WTC11 (cell line): ENCODE measurements at regions not wholly inside any gene's neighbourhood (a gene's known extent, or its start where the extent isn't known, plus 50 kb on each side); places are given as distances from the start of the nearest gene placed in this dataset.

ENCODE experiments used
- ATAC-seq: fragments of 200-7000 bp; cut with Tn5 transposase; 2 replicates; pipeline ENCODE4 v1.10.0; 2021; ENCODE audit warnings: mild to moderate bottlenecking, moderate library complexity
- CTCF ChIA-PET: fragments of 300-600 bp; sonication (Branson Sonifier 250); formaldehyde crosslinking; loops from one replicate; lab custom pipeline; 2021; ENCODE audit warnings: antibody characterized with exemption; lab: Charles Lee
- POLR2A ChIA-PET: fragments of 350-600 bp; sonication (Branson Sonifier 250); formaldehyde crosslinking; loops from one replicate; lab custom pipeline; 2021; ENCODE audit warnings: antibody characterized with exemption; lab: Charles Lee
- DNase-seq: peaks from one replicate; pipeline ENCODE4 v3.0.0; 2021; ENCODE audit warnings: low spot score
- H3K27ac Mint-ChIP-seq: 2 replicates; pipeline ENCODE4 v1.8.0; 2021; ENCODE audit warnings: mixed read lengths
- H3K27me3 Mint-ChIP-seq: 2 replicates; pipeline ENCODE4 v1.8.0; 2021; ENCODE audit warnings: low read depth, mild to moderate bottlenecking, moderate library complexity, mixed read lengths
- H3K36me3 Mint-ChIP-seq: 2 replicates; pipeline ENCODE4 v1.8.0; 2021; ENCODE audit warnings: mixed read lengths
- H3K4me1 Mint-ChIP-seq: 2 replicates; pipeline ENCODE4 v1.8.0; 2022; ENCODE audit warnings: mixed read lengths
- H3K4me3 Mint-ChIP-seq: 2 replicates; pipeline ENCODE4 v1.8.0; 2021; ENCODE audit warnings: mild to moderate bottlenecking, moderate library complexity, mixed read lengths
- H3K9me3 Mint-ChIP-seq: 2 replicates; pipeline ENCODE4 v1.8.0; 2021; ENCODE audit warnings: mixed read lengths
- ATF1 ChIP-seq: sonication (generic); formaldehyde crosslinking; IDR thresholded peaks from 2 replicates; pipeline ENCODE4 v1.8.1; 2023; ENCODE audit warnings: mild to moderate bottlenecking, moderate library complexity, missing genetic modification reagents
- CBFB ChIP-seq: sonication (generic); formaldehyde crosslinking; IDR thresholded peaks from 2 replicates; pipeline ENCODE4 v1.8.1; 2022; ENCODE audit warnings: mild to moderate bottlenecking, low read depth, missing genetic modification reagents
- CDX4 ChIP-seq: fragments of 250-450 bp; sonication (Bioruptor Pico); IDR thresholded peaks from 2 replicates; pipeline ENCODE4 v1.9.0; 2021; ENCODE audit warnings: moderate library complexity, mild to moderate bottlenecking, inconsistent platforms, borderline replicate concordance
- E2F1 ChIP-seq: sonication (generic); formaldehyde crosslinking; IDR thresholded peaks from 2 replicates; pipeline ENCODE4 v1.8.0; 2022; ENCODE audit warnings: mild to moderate bottlenecking, missing genetic modification reagents
- E2F4 ChIP-seq: sonication (generic); formaldehyde crosslinking; IDR thresholded peaks from 2 replicates; pipeline ENCODE4 v1.8.1; 2022; ENCODE audit warnings: low read depth, mild to moderate bottlenecking, moderate library complexity, missing genetic modification reagents, borderline replicate concordance
- ELF4 ChIP-seq: sonication (generic); formaldehyde crosslinking; IDR thresholded peaks from 2 replicates; pipeline ENCODE4 v1.8.1; 2022; ENCODE audit warnings: low read depth, mild to moderate bottlenecking, moderate library complexity, missing genetic modification reagents
- ETV6 ChIP-seq: sonication (generic); formaldehyde crosslinking; IDR thresholded peaks from 2 replicates; pipeline ENCODE4 v1.8.1; 2022; ENCODE audit warnings: mild to moderate bottlenecking, missing genetic modification reagents
- FOXJ3 ChIP-seq: sonication (generic); formaldehyde crosslinking; IDR thresholded peaks from 2 replicates; pipeline ENCODE4 v1.9.0; 2021; ENCODE audit warnings: missing genetic modification reagents, mild to moderate bottlenecking, borderline replicate concordance
- GTF2I ChIP-seq: fragments of 250-450 bp; sonication (Bioruptor Pico); conservative IDR thresholded peaks from 2 replicates; pipeline ENCODE4 v1.4.0; 2021; ENCODE audit warnings: mild to moderate bottlenecking
- JUN ChIP-seq: sonication (generic); formaldehyde crosslinking; IDR thresholded peaks from 2 replicates; pipeline ENCODE4 v1.8.0; 2023; ENCODE audit warnings: mild to moderate bottlenecking, missing genetic modification reagents
- MLX ChIP-seq: sonication (generic); formaldehyde crosslinking; IDR thresholded peaks from 2 replicates; pipeline ENCODE4 v1.8.1; 2023; ENCODE audit warnings: mild to moderate bottlenecking, missing genetic modification reagents, moderate library complexity
- SOX15 ChIP-seq: fragments of 250-450 bp; sonication (Bioruptor Pico); IDR thresholded peaks from 2 replicates; pipeline ENCODE4 v1.9.0; 2021; ENCODE audit warnings: mild to moderate bottlenecking
- TEAD1 ChIP-seq: sonication (generic); formaldehyde crosslinking; IDR thresholded peaks from 2 replicates; pipeline ENCODE4 v1.8.0; 2022; ENCODE audit warnings: mild to moderate bottlenecking, missing genetic modification reagents
- ZNF219 ChIP-seq: sonication (generic); formaldehyde crosslinking; IDR thresholded peaks from 2 replicates; pipeline ENCODE4 v1.8.0; 2023; ENCODE audit warnings: missing genetic modification reagents, mild to moderate bottlenecking, borderline replicate concordance
- ZNF317 ChIP-seq: sonication (generic); formaldehyde crosslinking; IDR thresholded peaks from 2 replicates; pipeline ENCODE4 v1.8.1; 2023; ENCODE audit warnings: low read depth, mild to moderate bottlenecking, moderate library complexity, missing genetic modification reagents, borderline replicate concordance
- ZNF416 ChIP-seq: fragments of 250-450 bp; sonication (Bioruptor Pico); IDR thresholded peaks from 2 replicates; pipeline ENCODE4 v1.9.0; 2021; ENCODE audit warnings: mild to moderate bottlenecking, inconsistent platforms
- ZNF532 ChIP-seq: fragments of 250-450 bp; sonication (Bioruptor Pico); IDR thresholded peaks from 2 replicates; pipeline ENCODE4 v1.9.0; 2021; ENCODE audit warnings: mild to moderate bottlenecking, borderline replicate concordance

- ChIA-PET POLR2A (no interaction called here), CTCF (no interaction called here)
- DNase-seq = no peak
- H3K4me1 Mint-ChIP-seq = peaks cover 25% of the 10 kb centered on the region
- TF ChIP-seq ZNF317 (CRISPR knock-in tag) (no peak), E2F4 (CRISPR knock-in tag) (no peak), ZNF219 (CRISPR knock-in tag) (no peak), CDX4 (CRISPR knock-in tag) (no peak)
- TF ChIP-seq, all 79 proteins: peak for 0
- Mint-ChIP-seq H3K4me3 (no peak overlapping the region), H3K27me3 (no peaks in the 10 kb centered on the region), H3K27ac (no peak overlapping the region), H3K9me3 (peaks cover 12% of the 10 kb centered on the region), H3K36me3 (no peaks in the 10 kb centered on the region)
- no peak for ATAC-seq
These were observed 218.6 kb downstream of the IRS1 start for GRCh38 chr2:226581004-226581403.

GRCh38 chr2:226580403-226580802 lies 219.2 kb downstream of the IRS1 start:
- TF ChIP-seq SOX15 (CRISPR knock-in tag) (no peak), E2F4 (CRISPR knock-in tag) (no peak), ZNF416 (CRISPR knock-in tag) (no peak), JUN (CRISPR knock-in tag) (no peak), MLX (CRISPR knock-in tag) (no peak), ZNF532 (CRISPR knock-in tag) (no peak), GTF2I (CRISPR knock-in tag) (no peak), ETV6 (CRISPR knock-in tag) (no peak), CBFB (no peak), TEAD1 (no peak), ZNF317 (CRISPR knock-in tag) (no peak), ELF4 (CRISPR knock-in tag) (no peak)
- TF ChIP-seq, all 79 proteins: peak for 0
- DNase-seq (no peak), ATAC-seq (no peak)
- H3K9me3 Mint-ChIP-seq = peaks cover 12% of the 10 kb centered on the region
- no peaks in the 10 kb centered on the region for H3K27me3 Mint-ChIP-seq
- H3K4me3 Mint-ChIP-seq = no peak overlapping the region
- no peaks in the 10 kb centered on the region for H3K36me3 Mint-ChIP-seq
- CTCF ChIA-PET = no interaction called here
- no peak overlapping the region for H3K27ac Mint-ChIP-seq
- peaks cover 29% of the 10 kb centered on the region for H3K4me1 Mint-ChIP-seq
- POLR2A ChIA-PET = no interaction called here

- TF ChIP-seq JUN (CRISPR knock-in tag) = no peak
- no peak for TF ChIP-seq FOXJ3 (CRISPR knock-in tag)
- TF ChIP-seq ATF1 (CRISPR knock-in tag) = no peak
- no peak for TF ChIP-seq E2F1 (CRISPR knock-in tag)
- TF ChIP-seq CBFB = no peak
These were observed 220.1 kb downstream of the IRS1 start for GRCh38 chr2:226579519-226579918.

More at GRCh38 chr2:226579519-226579918, 220.1 kb downstream of the IRS1 start:
- Mint-ChIP-seq H3K36me3 (no peaks in the 10 kb centered on the region), H3K9me3 (peaks cover 12% of the 10 kb centered on the region), H3K27me3 (no peaks in the 10 kb centered on the region), H3K4me1 (peaks cover 29% of the 10 kb centered on the region), H3K27ac (no peak overlapping the region), H3K4me3 (no peak overlapping the region)
- POLR2A ChIA-PET = no interaction called here
- CTCF ChIA-PET = no interaction called here
- DNase-seq (no peak), ATAC-seq (no peak)
